HL-60/S4 treated with retinoic acid at 250 ng/mL for 4 days and 3 days (cell line): ENCODE measurements at regions not wholly inside any gene's neighbourhood (a gene's known extent, or its start where the extent isn't known, plus 50 kb on each side); places are given as distances from the start of the nearest gene placed in this dataset.

Experiments used
- in situ Hi-C: fragments of 300-500 bp; cut with MboI; formaldehyde crosslinking; loops from 2 replicates; pipeline ENCODE4 v1.7.0; 2022; ENCODE audit warnings: low sequenced_read_pairs

DNA sequence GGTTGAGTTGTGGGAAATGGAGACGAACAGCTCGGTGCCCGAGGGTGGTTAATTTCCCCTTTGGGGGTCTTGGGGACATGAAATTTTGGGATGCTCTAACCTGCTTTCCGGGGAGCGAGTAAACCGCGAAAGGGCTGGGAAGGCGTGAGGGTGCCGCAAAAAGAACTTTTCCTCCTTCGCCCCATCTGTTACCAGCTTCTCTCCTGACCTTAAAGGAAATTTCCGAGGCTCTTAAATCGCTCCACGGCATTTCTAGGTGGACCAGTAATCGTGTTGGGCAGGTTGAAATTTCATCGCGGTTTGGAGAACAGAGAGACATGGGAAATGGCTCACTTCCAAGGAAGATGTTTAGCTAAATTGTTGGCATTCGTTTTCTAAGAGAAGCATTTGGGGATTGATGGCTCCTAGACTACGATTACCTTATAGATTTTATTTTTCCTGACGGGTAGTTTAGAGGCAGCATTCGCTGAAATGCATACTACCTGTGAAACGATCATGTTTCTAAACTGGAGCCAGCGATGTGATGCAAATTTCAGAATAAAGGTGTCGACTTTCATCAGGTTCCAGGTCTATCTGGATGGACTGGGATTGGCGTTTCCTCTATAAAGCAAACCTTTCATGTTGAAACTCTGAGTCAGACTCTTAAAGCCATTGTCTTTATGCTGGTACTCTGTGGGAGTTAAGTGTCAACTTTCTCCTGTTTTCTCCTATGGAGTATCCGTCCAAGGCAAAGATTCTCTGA lies 414.5 kb downstream of the PCNX1 start:
- in situ Hi-C loops: no loop called here

DNA sequence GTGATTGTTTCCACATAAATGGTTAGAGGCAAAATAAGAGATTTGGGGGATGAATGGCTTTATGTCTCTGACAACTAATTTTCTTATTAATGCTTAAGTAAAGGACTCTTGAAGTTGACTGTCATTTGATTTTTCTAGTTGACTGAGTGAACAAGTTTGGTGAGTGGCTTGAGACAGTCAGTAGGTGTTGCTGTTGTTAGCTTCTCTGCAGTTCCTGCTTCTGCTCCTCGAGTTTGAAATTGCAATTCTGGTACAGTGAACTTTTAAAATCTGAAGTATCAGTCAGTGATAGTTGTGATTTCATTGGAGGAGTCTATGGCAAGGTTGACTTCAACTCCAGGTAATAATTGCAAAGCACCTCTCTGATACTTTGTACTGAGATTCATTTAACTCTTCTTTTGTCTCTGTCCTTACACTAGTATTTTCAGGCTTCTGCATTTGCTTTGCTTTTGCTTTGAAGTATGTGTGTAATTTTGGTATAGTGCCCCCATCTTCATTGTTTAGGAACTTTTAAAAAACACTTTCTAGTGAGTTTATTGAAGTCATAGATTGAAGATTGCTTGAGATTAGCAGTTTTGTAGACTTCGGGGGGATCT lies 415.5 kb downstream of the PCNX1 start:
- in situ Hi-C loops: no loop called here

DNA sequence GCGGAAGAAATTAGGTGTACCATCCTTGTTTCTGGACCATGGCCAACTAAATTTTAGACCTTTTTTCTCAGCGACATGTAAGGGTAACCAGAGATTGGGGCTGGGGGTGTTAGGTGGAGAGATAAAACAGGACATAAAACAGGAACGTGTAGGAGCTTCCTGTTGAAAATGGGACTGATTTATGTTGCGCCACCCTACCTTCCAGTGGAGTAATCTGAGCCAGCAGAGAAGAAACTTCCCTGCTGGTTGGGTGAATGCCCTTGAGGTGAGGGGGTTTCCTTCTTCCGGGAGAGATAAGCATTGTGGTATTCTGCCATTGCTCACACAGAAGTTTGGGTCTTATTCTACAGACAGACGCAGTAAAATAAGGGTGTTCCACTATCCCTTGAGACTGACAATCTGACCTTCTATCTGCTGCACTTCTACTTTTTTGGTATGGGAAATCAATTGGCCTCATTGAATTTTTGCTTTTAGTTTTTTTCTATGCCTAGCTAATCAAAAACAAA lies 417.6 kb downstream of the PCNX1 start:
- in situ Hi-C loops: no loop called here

DNA sequence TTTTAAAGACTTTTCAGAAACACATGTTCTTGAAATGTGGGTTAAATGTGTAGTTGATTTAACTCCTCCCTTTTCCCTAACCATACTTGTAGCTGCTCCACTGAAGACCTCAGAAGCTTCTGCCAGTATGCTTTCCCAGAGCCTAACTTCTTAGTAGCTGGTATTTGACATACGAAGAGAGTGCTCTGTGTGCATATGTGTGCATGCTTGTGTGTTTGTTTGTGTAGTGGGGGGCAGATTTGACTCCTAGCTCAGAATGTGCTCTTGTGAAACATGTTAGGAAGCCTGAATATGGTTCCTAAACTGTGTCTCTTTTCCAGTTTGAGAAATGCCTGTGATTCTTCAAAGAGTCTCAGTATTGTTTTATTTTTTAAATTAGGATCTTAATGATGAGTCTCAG lies 420.4 kb downstream of the PCNX1 start:
- in situ Hi-C loops: no loop called here

DNA sequence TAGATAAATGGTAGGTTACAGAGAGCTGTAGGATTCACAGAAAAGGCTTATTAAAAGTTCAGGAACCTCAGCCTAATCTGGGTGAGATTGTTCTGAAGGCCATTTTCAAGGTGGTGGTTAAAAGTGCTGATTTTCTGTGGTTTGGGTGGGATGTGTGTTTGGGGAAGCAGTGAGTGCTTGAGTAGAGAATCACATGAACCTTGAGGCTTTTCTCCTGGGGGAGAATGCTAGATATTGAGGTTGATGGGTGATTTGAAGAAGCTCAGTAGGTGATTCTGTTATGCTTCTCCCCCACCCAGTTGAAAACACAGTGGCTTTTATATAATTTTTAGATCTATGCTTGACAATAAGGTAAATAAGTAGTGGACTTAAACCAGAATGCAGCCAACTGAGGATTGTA lies 420.9 kb downstream of the PCNX1 start:
- in situ Hi-C loops: no loop called here

DNA sequence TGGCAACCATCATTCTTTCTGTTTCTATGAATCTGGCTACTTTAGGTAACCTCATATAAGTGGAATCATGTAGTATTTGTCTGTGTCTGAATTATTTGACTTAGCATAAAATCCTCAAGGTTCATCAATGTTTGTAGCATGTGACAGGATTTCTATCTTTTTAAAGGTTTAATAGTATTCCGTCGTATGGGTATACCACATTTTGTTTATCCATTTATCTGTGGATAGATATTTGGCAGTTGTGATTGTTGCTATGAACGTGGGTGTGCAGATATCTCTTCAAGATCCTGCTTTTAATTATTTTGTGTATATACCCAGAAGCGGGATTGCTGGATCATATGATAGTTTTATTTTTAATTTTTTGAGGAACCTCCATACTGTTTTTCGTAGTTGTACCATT lies 421.7 kb downstream of the PCNX1 start:
- in situ Hi-C loops: no loop called here

DNA sequence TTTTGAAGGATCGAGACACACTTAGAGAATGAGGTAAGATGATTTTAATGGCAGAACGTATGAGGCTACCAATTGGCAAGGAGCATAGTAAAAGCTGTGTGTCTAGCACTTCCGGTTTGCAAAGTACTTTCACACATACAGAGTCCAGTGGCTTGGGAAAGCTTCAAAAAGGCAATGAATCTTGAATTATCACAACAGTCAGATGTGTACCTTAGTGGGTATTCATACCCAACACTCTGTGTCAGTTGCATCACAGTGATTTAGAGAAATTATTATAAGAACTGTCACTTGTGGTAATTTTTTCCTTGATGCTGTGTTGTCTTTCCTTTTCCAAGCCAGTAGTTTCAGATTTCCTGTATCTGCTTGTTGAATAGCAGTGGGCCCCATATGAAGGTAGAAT lies 424.1 kb downstream of the PCNX1 start:
- in situ Hi-C loops: no loop called here

DNA sequence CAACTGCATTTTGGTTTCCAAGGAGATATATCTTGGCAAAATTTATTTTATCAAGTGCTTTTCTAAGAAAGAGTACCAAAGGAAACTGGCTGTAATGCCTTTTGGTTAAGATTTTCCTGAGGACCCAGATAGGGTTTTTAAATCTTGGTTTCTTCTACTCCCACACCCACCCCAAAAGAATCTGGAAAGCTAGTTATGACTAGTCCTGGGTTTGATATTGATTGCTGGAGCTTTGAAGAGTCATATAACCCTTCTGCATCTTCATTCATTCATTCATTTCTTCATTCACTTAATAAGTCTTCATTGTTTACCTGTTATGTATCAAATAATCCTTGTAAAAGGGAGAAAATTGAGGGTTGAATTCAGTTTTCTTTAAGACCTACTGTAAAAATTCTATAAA lies 425.2 kb downstream of the PCNX1 start:
- in situ Hi-C loops: no loop called here

DNA sequence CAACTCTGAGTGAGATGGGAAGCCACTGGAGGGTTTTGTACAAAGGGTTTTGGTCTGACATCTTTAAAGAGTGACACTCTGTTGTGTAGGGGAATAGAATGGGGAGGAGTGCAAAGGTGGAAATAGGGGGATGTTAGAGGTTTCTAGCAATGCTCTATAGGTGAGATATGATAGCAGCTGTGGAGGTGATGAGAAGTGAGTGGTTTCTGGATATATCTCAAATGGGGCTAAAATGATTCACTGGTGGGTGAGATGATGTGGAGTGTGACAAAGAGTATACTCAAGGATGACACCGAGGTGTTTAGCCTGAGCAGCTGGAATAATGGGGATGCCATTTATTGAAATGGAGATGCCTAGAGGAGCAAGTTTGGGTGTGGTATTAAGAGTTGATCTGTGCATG lies 426.4 kb downstream of the PCNX1 start:
- in situ Hi-C loops: no loop called here

DNA sequence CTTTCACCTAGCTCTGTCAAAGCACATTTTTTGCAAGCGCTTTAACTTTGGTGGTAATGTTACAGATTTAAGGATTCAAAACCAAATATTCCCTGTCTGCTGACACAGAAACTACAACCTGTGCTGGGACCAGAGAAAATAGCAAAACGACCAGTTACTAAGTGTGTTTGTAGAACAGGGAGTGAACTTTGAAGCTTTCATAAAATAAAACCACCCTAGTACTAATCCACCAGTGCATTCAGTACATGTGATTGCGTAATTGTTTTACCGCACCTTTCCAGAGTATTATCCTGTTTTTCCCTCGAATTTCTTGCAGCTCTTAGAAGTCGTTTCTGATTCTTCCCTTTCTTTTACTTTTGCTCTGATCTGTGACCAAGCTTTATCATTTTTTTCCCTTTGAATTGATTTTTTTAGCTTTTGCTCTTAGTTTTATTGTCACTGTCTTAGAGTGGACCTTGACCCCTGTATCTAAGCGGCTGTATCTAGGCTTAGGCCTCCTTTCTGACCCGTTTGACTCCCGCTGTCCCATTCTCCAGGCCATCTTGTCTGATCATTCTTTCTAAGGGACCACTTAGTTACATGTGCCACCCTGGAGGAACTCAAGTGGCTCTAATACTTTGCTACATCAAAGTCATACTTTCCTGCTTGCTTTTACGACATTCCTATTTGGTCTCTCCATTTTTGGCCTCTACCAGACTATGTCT lies 429.4 kb downstream of the PCNX1 start:
- in situ Hi-C loops: no loop called here

DNA sequence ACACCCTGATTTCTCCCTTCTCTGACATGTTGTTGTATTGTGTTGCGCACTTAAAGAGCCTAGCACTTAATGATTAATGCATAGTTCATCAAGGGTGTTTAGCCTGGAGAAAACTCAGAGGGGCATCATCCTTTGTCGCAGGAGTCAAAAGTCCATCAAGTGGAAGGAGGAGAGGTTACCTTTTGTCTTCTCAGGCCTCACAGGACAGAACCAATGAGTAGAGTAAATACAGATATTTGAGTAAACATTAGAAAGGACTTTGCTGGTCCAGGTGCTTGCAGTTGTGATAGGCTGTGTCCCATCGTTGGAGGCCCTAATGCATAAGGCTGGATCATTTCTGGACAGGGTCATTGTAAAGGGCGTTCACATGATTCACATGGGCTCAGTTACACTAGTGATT lies 430.9 kb downstream of the PCNX1 start:
- in situ Hi-C loops: no loop called here

DNA sequence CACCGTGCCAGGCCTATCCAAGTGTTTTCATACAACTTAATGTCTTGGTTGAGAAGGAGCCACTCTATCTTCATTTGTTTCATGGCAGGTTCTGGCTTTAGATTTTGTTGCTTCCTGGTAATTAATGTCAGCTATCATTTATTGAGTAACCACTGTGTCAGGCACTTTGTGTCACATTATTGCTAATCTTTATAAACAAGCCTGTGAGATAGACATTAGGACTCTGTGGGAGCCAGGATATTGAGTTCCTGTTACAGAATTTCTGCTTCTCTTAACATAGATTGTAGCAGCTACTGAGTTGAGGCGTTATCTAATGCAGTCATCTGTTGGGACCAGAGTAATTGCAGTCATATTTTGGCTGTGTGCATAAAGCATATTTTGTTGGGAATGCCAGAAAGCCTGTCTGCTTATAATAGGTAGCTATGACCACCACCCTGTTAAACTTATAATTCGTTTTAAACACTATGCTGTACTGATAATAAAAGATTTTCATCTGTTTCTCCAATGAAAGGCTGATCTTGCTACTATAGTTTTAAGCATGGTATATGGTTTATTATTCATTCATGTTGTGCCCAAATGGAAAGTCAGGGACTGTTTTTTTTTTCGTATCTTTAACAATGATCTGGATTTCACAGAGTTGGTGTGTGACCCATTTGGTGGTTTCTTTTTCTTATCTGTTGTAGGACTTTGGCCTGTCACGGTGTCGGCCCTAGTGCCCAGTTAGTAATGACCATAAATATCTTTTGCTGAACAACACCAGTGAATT lies 432.6 kb downstream of the PCNX1 start:
- in situ Hi-C loops: no loop called here

DNA sequence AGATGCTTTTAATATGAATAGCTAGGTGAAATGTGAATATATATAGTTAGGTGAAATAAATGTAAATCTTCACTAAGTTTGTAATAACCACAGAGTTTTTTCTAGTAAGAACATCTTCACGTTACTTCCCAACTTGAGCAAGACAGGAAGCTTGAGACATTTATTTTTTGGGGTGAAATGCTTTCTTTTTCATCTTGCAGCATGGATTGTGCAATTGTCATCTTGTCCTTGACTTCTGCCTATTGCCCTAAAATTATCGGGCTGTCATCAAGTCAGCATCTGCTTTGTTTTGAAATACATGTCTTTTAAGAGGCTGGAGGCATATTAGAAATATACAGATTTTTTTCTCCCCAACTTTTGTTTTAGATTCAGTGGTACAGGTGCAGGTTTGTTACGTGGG lies 433.9 kb downstream of the PCNX1 start:
- in situ Hi-C loops: no loop called here

DNA sequence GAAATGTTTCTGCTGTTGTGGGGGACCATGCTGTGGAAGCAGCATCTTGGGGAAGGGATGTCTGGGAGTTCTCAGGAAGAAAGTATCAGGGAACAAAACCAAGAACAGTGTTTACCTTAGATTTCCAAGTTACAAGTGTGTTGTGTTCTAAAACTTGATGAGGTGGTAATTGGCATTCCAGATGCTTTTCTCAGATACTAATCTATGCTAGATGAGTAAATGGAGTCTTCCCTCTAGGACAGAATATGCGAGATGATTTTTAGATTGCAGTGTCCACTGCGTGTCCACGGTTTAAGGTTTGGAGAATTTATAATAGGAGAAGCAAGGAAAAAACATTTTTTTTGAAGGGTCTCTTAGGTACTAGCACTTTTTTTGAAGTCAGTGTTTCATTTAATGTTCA lies 436.5 kb downstream of the PCNX1 start:
- in situ Hi-C loops: no loop called here

DNA sequence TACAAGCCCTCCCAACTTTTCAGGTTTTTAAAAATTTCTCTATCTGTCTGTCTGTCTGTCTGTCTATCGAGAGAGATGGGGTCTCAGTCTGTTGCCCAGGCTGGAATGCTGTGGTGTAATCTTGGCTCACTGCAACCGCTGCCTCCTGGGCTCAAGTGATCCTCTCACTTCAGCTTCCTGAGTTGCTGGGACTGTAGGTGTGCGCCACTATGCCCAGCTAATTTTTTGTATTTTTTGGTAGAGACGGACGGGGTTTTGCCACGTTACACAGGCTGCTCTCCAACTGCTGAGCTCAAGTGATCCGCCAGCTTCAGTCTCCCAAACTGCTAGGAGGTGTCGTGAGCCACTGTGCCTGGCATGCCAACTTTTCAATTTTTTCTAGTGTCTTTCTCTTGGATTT lies 437.2 kb downstream of the PCNX1 start:
- in situ Hi-C loops: no loop called here

DNA sequence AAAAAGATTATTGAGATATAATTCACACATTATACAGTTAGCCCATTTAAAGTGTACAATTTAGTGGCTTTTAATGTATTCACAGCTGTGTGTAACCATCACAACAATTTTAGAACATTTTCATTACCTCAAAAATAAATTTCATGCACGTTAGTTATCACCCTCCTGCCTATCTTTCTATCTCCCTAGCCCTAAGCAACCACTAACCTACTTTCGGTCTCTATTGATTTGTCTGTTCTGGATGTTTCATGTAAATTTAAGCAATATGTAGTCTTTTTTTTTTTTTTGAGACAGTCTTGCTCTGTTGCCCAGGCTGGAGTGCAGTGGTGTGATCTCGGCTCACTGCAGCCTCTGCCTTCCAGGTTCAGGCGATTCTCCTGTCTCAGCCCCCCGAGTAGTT lies 439.4 kb downstream of the PCNX1 start:
- in situ Hi-C loops: no loop called here

DNA sequence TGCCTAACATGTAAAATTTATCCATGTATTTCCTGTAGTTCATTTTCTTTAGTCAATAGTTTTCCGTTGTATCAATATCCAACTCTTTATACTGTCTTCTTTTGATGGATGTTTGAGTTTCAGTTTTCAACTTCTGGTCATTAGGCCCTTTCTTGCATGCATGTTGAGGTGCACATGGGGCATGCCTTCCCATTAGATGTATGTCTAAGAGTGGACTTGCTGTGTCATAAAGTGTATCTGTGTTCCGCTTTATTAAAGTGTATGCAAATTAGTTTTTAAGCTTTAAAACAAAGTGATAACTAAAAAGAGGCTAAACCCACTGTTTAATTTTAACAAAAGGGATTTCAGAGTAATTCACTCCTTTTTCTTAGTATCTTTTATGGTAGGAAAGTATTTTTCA lies 441.1 kb downstream of the PCNX1 start:
- in situ Hi-C loops: no loop called here

DNA sequence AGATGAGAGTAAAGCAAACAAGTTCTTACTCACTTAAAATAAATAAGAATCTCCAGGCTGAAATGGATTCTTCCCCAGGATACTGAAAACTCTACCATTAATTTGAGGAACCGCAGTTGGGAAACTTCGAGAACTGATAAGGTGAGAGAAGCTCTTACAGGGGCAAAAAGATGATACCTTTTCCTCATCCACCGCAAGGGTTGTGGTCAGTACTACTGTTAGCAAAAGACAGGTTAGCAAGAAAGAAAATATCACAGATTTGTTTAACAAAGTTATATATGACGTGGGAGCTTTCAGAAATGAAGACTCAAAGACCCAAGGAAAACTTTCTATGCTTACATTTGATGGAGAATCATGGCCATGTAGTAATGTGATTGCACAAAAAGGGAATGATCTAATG lies 441.6 kb downstream of the PCNX1 start:
- in situ Hi-C loops: no loop called here

DNA sequence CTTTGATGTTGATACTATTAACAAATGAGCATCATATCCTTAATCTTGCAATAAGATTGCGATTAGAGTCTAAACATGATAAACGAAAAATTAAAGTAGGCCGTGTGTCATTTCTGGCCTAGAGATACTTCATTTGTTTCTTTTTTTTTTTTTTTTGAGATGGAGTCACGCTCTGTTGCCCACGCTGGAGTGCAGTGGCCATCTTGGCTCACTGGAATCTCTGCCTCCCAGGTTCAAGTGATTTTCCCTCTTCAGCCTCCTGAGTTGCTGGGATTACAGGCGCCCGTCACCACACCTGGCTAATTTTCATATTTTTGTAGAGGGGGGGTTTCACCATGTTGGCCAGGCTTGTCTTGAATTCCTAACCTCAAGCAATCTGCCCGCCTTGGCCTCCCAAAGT lies 446.9 kb downstream of the PCNX1 start:
- in situ Hi-C loops: no loop called here

DNA sequence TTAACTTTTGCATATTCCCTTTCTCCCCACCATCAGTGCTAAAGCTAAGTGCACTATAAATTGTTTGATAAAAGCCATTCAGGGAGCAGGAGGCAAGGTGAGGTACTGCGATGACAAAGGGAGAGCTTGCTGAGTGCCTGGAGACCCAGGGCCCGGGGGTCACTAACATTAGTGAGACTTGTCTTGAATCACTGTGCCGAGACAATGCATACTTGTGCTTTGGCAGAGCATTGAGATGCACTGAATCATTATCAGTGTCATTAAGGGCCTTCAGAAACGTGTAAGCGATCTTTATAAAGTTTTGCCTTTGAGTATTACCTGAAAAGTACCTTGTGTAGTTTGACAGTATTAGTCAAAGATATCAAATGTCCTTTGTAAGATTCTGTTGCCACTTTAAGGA lies 447.5 kb downstream of the PCNX1 start:
- in situ Hi-C loops: no loop called here
